ENCODE measurements at regions not wholly inside any gene's neighbourhood (a gene's known extent, or its start where the extent isn't known, plus 50 kb on each side); places are given as distances from the start of the nearest gene placed in this dataset.
A peak's percentile ranks its signal among the peaks of the same experiment; 100 is the strongest.

DNA sequence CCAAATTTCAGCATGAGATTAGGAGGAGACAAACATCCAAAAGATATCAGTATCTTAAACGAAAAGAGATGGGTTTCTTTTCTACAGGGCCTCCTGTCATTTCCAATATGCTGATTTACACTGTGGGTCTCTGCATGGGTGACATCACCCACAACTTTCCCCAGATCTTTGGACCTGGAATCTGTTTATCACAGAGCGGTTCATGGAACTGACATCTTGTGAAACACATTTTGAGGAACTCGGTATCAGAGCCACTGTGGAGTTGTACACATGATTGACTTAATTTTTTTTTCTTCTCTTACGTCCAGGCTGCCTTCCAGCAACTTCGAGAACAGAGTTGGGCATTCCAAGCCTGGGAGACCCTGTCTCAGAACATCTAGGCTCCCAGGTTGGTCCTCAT is 80.2 kb upstream of the SERP2 start:
- DNase-seq: no peak

DNA sequence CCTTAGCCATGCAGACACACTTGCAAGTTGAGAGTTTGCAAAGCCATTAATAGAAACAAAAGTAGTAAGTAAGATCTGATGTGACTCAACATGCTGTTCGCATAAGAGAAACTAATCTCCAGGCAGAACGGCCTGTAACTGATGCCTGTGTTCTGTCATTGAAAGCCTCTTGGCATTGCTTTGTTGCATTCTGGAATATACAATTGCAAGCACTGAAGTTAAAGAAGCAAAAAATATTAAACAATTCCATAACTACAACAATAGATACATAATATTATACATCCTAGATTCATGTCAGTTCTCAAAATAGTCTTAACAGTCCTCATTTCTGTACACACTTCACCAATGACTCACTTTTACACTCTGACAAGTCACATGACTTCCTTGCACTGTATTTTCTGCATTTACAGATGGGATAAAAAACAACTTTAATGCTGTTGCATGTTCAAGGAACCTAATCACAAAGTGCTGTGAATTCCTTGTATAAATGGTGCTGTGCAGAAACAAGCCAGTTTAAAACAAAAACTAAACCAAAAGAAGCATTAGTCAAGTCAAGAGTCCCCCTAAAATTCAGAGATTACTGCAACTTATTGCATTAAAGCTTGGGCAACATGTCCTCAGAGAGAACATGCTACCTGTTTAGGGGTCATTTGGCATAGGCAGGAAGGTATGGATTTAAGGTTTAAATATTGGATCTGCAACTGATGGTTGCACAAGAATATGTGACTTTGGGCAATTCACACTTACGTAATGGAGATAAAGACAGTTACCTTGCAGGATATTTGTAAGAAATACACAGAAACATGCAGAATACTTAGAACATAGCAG is 79.5 kb upstream of the SERP2 start:
- DNase-seq: no peak

DNA sequence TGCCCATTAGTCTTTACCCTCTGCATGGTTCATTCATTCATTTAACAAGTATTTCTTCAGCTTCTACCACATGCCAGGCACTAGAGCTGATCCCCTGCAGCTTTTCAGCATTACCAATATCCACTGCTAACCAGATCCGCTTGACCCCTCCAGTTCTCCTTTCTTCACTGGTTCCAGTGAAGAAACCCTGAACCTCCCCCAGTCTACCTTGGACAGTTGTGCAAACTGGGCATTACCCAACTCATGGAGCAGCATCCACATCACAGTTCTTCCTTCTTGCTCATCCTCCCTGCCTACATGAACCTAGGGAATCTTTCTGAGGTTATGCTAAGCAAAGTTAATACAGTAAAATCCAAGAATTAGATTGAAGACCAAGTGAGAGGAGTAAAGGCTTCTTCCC is 78.7 kb upstream of the SERP2 start:
- DNase-seq: no peak

DNA sequence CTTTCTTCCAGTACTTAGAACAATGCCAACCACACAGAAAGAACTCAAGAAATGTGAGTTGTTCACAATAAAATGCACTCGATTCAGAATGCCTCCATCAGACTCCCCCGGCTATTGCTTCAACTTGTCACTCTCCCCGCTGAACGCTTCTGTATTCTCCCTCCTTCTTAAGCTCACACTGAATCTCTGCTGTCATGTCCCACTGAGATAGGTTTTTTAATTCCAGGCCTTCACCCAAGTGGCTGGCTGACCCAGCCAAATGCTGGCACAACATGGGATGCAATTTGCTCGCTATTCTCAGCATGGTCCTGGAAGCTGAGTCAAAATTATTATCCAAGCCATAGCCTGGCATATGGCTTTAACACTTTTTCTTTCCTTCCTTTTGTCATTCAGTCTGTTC is 76.8 kb upstream of the SERP2 start:
- DNase-seq: no peak

DNA sequence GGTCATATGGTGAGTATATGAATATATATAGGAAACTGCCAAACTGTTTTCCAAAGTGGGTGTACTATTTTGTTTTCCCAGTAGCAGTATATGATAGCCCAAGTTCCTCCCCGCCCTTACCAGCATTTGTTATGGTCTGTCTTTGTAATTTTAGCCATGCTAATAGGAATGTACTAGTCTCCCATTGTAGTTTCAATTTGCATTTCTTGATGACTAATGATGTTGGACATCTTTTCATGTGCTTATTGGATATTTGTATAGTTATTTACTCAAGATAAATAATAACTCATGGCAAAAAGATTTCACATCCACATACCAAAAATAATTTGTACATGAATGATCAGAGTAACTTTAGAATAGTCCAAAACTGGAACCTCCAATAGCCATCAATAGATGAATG is 75.3 kb upstream of the SERP2 start:
- DNase-seq: no peak

DNA sequence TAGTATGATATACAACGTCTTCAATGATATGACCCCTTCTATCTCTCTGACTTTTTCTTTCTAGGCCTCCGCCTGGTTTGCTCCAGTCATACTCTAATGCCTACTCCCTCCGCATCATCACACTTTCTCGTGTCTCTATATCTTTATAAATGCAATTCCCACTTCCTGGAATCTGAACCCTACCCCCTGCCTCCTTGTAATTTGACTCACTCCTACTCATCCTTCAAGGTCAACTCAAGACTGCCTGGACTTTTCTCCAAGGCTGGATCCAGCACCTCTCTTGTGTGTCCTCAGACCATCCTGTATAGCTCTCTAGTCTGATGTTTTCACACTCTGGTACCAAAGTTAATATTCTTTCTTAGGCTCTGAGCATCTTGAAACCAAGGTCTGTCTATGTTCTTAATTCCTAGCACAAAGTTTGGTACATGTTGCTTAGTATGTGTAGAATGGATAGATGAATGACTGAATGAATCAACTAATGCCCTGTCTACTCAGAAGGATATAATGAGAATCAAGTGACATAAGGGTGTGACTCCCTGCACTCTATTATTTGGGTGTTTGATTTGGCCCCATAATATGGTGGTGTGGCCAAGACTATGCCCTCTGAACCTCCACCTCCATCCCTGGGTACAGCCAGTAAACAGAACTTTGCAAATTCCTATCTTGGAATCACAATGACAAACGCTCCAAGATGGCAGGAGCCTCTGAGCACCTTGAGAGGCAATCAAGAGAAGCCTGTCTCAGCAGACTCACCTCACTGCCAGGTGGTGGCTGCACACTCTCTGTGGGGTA is 74.3 kb upstream of the SERP2 start:
- no peak for DNase-seq

DNA sequence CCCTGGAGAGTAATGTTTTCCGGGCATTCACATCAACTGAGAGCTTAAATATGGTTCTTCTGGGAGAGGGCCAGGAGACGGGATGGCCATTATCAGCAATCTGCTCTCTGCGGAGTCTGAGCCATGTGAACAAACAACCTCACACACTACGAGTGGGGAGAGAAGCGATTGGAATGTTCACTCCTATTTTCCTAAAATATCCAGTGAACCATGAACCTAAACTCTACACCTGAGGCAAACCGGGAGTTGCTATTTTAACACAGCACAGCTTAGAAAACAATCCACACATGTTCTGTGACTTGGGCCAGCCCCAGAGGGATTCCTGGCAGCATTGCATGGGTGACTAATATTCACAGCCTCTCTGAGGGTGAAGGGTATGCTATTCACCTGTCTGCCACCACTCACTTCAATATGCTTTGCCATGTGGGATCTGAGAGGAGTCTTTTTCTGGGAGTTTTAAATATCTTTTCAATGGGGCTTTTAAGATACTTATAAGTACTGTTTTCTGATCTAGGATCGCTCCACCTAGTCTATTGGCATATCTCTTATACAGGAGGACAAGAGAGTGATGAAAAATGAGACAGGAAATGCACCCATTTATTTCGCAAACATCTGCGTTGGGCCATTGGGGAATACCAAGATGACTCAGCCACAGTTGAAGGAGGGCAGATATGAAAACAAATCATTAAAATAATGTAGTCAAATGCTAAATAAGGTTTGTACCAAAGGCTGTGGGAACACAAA is 72.6 kb upstream of the SERP2 start:
- DNase-seq: peak; percentile 37

DNA sequence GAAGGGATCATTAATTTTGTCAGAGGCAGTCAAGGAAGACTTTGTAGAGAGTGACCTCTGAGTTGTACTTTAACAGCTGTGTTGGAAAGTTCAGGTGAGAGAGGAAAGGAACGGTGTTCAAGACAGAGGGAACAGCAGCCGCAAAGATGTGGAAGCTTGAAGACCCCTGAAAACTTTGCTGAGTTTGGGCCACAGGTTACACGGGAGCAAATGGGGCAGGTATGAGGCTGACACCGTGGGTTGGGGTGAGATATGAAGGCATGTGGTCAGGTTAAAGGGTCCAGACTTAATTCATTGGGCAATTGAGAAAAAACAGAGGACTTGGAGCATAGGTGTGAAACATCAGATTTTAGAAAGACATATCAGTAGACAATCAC is 72.0 kb upstream of the SERP2 start:
- DNase-seq: no peak

DNA sequence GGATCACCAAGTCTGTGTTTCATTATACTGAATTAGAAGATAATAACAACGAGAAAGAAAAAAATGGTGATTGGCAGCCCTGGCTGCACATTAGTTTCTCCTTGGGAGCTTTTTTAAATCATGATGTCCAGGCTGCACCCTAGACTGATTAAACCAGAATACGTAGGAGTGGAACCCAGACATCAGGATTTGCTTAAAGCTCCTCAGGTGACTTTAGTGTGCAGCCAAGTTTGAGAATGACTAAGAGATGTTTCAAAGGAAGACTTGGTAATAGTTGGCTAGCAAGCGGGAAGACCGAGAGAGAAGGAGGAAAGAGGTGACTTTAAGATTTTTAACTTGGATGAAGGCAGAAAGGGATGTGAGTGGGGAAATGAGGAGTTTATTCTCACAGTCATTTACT is 71.4 kb upstream of the SERP2 start:
- no peak for DNase-seq

DNA sequence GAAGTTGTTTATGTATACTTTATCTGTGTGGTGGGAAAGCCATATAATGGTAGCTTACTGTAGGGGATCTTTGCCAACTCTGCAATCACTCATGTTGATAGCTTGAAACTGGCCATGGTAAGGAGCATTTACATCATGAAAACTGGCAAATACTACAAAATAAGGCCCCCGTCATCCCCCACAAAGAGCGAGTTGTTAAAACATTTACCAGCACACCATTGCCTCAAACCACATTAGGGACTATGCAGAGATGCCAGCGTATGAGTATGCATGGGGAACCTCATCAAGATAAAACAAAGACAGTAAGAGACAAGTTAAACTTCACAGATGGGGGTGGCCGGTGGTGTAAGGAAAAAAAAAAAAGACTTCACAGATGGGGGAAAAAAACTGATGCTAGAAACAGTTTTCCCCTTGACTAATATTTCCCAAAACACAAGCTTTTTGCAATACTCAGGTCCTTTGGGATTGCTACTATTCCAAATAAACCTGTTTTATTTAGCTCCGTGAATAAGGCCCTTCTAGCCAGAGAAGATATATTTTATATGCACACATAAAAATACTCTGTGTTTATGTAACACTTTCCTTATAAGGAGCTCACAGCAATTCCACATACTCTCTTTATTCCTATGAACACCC is 70.6 kb upstream of the SERP2 start:
- peak; percentile 51 for DNase-seq

DNA sequence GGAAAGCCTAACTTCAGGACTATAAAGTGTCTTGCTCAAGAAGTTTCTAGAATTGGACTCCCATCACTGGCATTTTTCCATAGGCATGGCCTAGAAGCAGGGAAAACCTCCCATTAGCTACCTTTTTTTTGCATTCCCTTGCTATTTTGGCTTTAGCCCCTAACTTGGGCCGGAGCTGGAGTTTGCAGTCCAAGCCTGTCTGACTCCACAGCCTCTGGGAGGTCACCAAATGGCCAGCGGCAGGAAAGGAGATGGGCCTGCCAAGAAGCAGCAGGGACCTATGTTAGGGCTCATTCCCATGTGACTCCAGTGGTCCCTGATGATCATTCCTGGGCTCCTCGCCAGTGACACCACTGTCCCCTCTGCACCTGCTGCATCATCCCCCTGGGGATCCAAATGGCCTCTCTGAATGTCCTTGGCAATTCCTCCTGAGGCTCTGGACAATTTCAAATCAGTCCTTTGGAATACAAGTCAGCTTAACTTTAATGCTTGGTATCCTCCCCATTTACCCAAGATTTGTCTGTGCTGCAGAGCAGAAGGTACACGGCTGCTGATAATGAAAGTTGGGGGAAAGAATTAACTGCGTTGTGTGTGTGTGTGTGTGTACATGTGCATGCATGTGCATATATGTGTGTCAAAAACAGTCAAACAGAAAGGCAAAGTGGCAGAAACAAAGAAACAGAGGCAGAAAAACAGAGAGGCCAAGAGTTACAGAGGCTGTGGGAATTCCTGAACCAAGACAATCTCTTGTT is 69.8 kb upstream of the SERP2 start:
- DNase-seq: no peak

DNA sequence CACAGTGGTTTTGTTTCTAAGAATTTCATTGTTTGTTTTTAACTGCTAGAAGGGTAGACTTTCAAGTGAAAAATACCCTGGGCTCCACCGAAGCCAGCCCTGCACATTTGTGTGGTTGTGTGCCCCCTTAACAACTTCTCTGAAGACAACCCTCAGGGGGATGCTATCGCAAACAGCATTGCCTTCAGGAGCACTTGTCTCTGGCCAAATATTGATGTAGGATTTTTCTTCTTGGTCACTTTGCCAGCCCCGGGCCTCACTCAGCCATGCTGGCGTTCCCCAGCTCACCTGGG is 69.2 kb upstream of the SERP2 start:
- no peak for DNase-seq

DNA sequence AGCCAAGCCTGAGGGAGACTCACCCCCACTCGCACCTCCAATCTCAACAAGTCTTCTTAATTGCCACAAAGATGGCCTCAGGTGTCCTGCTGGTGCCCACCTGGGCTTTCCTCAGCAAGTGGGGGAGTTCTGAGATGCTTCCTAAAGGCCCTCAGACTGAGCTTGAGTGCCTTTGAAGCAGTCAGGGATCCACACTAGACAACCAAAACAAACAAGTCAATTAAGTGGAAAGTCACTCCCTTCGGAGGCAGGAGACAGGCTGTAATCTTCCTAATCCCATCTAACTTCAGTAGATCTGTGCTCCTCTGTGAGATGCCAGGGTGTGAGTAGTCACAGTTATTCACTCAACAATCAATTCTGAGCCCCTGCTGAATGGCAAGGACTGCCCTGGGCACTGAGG is 68.3 kb upstream of the SERP2 start:
- no peak for DNase-seq

DNA sequence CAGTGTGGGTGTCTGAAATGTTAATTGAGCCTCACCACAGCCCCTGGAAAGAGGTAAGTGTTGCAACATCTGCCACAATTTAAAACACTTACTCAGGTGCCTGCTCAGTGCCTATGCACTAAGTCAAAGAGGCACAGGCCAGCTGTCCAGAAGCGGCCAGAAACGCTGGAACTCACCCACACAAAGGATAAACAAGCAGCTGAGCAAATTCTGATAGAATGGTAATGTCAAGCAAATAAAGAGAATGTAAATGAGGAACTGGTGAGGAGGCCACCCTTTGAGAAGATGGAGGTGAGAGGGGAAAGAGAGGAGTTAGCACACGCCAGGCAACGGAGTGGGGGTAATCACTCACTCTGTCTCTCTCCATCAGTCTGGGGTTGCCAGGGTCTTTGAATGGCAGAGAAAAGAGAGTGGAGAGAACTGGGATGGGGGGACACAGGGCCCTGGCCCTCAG is 67.7 kb upstream of the SERP2 start:
- no peak for DNase-seq

DNA sequence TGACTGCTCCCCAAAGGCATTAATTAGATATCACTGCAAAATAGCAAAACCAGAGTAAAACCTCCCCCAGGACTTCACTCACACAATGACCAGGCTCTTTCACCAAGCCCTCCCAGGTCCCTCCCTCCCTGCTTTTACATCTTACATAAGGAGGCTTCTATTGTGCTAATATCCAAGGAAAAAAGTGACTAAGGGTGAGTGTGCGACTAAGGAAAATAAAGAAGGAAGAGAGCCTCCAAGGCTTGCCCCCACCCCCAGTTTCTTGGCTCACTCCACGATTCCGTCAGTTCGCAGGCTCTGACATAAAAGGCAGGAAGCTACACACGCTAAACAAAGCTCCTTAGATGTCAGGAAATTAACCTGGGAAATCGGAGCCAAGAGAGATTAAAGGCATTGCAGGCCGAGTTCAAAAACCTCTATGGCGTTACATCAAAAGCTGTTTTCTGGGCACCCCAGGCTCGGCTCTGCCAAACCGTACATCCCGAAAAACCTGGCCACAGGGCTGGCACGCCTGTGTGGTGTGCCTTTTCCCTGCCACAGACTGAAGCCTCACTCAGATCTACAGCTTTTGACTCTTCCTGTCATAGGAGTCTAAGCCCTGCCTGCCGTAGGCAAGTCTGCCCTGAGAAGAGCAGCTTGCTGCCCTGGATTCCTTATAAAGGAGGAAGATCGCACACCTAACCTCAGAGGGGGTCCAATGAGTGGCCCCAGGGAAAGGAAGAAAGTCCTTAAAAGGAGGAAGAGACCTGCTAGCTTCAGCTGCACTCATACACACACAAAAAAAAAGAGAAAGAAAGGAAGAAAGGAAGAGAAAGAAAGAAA is 67.0 kb upstream of the SERP2 start:
- no peak for DNase-seq

DNA sequence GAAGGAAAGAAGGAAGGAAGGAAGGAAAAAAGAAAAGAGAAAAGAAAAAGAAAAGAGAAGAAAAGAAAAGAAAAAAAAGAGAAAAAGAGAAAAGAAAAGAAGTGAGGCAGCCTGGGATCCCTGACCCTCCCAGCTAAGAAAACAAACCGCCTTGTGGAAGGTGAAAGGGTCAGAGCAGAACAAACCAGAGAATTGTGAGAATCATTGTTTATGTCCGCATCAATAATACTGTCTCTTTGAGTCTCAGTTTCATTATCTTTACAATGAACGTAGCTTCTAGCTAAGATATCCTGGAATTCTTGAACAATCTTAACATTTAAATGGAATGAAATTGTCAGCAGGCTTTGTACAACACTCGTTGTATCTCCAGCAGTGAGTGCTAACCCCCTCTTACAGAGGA is 66.4 kb upstream of the SERP2 start:
- no peak for DNase-seq

DNA sequence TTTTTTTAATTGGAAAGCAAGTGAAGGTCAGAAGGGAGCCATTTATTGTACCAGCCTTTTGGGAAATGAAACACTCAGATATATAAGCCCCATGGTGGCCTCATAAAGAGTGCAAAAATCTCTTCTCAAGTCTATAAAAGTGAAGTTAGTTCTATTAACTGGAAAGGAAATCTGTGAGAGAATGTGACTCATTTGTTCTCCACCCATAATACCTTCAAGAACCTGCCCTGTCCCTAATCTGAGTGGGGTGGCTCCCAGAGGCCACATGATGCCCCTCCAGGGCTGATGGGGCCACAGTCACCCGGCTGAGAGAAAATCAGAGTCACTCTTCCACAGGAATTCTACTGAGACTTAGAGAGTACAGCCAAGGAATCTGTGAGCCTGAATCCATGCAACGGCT is 65.8 kb upstream of the SERP2 start:
- no peak for DNase-seq

DNA sequence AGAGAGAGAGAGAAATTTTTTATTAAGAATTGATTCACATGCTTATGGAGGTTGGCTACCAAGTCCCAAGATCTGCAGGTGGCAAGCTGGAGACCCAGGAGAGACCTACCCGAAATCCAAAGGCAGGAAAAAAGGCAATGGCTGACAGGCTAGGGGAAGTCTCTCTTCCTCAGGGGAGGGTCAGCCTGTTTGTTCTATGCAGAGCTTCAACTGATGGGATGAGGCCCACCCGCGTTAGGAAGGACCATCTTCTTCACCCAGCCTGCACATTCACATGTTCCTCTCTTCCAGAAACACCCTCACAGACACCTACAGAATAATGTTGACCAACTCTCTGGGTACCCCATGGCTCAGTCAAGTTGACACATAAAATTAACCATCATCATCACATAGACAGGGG is 65.3 kb upstream of the SERP2 start:
- DNase-seq: no peak

DNA sequence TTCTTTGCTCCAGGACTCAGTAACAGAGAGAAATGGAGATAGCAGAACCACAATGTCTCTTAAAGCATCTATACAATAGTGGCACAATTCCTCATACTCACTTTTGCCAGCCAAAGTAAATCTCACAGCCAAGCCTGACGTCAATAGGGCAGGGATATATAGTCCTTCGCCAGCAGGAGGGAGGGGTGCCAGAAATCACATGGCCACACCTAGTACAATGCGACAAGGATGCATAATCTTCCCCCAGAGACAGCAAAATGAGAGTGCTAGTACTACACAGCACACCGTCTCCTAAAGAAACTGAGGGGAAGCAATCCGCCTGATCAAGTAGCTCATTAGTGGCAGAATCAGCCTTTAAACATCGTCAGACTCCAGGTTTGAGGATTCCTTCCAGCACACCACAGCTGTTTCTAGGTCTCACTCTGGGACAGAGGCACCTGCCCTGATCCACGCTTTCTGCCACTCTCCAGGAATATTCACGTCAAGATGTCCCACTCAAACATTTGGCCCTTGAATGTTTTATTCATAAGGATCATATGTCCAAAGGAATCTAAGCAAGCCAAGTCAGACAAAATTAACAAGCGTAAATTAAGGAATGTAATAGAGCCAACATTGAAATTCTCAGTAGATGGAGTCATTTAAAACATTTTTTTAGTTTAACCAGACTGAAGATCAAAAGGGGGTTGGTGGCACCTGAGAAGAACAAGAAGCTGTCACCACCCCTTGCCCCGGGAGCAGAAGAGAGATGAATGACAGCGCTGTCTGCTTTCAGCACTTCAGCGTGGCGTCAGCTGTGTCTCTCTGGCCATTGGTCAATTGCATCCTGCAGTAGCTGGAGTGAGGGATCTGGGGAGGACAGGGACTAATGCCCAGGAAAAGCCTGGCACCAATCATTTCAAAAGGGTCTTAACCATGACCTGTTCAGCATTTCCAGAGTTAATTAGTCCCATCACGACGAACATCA is 63.5 kb upstream of the SERP2 start:
- DNase-seq: no peak

DNA sequence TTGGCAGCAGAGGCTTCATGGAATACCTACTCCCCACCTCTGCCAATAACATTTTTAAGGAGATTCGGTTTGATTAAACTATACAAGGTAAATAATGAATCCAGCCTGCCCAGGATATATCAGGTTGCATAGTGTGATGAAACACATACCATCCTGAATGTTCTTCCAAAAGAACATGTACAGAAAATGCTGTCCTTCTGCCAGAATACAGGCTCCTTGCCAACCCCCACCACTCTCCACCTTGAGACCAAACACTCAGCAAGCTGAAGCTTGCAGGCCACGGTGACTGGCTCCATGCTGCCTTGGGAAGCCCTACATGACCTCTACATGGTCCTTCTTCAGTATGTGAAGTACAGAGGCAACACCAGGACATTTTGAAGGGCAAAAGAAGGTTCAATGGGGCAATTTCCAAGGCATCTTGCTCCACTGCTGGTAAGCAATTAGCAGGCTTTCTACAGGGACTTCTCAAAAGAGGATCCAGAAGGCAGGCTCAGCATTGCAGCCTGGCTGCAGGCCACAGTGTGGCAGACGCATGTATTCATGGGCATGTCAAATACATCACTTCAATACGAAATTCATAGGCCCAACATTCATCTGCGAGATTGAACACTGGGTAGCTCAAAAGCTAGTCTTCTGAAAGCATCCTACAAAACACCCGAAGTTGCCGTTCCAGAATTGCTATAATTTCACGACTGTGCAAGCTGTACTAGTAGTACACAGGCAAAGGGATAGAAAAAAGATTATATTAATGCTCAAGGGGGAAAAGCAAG is 62.4 kb upstream of the SERP2 start:
- no peak for DNase-seq

All from hematopoietic multipotent progenitor cell treated with erythropoietin and hydrocortisone succinate and interleukin-3 and kit ligand, for 4 days (in vitro differentiated cells).